HG03354 (cell line): ENCODE measurements at regions not wholly inside any gene's neighbourhood (a gene's known extent, or its start where the extent isn't known, plus 50 kb on each side); places are given as distances from the start of the nearest gene placed in this dataset.
"Not testable (repeated sequence)": the region's sequence is repeated elsewhere in the genome, so short reads cannot be mapped to it uniquely, and the experiment has no call there.

Experiments
- ATAC-seq: cut with Tn5 transposase; IDR thresholded peaks from one replicate; pipeline ENCODE4 v1.9.1; 2021; ENCODE audit warnings: mild to moderate bottlenecking; ENCODE audit not compliant: unreplicated experiment, poor library complexity, severe bottlenecking

DNA sequence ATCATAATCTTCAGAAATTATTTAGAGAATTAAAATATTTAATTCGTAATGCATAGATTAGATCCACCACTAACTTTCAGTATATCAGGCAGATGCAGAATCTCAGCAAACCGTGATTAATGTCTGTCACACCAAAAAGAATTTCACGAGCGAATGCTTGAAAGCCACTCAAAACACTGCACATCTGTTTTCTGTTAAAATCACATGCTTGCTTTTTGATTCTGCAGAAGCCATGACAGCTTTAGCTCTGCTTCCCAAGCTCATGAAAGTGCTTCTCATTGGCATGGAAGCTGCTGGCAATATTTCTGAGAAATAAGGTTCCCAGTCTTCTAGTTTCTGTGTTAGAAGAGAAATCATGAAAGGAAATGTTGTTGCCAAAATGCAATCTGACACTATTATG lies 837.8 kb upstream of the LRRN3 start:
- no peak for ATAC-seq

DNA sequence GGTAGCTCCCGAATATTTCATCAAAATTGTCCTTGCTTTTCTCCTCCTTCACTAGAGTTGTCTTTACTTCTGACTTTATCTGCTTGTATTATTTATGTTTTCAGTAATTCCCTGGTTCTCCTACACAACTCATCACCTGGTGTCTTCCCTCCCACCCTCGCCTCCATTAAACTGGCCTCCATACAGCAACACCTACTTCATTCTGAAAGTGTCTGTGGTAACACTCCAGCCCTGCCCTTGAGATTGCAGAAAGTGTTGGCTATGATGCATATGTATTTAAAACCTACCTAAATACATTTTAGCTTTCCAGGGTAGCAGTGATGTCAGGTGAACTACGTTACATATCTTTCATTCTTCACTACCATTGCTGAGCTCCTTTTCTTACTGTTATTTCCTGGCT lies 833.3 kb upstream of the LRRN3 start:
- no peak for ATAC-seq

DNA sequence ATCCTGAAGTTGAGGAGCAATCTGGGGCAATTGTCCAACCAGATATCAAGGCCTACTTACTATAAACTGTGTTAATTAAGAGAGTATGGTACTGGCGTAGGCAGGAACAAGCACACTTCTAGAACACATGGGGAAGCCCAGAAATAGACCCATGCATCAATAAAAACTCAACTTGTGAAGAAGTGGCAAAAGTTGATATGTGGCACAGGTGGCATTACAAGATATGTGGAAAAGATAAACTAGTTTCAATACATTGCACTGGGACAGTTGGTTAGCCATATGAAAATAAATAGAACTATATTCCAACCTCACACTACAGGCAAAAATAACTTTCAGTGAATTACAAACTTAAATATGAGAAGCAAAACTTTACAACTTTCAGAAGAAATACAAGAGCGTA lies 828.7 kb upstream of the LRRN3 start:
- no peak for ATAC-seq

DNA sequence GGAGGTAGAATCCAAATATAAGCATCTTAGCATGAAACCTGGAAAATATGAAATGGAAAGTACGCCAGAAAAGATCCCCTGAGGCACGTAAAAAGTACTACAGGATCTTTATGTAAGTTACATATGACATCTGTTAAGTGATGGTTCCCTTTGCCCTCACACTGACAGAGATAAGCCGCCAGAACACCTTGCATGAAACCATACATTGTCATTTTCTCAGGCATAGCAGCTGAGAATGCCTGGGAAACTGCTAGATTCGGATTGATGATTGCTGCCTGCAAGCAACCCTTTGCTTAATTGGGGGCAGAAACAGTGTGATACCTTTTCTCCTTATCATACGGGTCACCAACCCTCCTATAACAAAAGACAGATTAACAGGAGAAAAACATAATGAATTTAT lies 826.6 kb upstream of the LRRN3 start:
- no peak for ATAC-seq

DNA sequence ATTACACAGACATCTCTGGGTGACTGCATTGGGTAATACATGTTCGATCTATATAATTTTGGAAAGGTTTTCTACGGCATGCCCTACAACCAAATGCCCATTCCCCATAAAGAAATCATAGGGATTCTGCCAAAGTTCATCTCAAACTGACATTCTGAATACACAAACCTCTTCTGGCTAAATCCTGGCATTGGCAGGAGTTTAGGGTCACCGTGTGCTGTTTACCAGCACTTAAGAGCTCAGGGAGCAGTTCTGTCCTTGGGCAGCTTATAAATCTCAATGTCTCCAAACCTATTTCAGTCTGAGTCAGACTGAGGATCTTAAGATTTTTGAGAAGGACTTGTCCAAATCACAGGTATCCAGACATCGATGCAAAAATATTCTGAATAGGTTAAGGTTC lies 809.6 kb upstream of the LRRN3 start:
- no peak for ATAC-seq

DNA sequence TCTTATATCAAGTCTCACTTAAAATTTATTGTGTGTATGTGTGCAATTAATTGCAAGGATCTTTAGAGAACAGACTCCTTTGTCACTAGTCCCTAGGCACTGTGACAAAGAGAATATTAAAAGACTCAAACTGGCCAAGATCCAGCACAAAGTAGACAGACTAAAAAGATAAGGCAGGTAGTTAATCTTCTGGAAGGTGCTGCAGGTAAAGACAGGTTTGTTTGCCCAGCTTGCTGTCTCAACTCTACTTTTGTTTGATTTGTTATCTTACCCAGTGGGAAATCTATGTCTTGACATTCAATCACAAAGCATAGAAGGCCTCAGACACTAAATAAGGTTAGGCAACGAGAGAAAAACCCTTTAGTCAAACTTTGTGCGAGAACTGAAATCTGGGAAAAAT lies 807.9 kb upstream of the LRRN3 start:
- ATAC-seq, result no peak

DNA sequence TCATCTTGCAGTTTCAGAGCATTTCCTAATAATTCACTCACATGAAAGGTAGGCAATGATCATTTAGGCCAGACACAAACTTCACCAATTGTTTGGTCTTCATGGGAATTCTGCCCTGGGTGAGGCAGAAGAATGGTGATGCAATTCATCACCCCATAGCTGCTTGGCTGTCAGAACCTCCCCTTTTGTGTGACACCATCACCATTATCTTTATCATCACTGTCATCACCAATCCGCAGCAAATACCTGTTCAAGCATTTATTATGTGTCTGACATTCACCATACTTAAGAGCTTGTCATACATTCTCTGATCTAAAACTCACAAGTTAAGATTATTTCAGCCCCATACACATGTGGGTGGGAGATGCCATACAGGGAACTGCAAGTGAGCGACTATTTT lies 799.5 kb upstream of the LRRN3 start:
- ATAC-seq, result no peak

DNA sequence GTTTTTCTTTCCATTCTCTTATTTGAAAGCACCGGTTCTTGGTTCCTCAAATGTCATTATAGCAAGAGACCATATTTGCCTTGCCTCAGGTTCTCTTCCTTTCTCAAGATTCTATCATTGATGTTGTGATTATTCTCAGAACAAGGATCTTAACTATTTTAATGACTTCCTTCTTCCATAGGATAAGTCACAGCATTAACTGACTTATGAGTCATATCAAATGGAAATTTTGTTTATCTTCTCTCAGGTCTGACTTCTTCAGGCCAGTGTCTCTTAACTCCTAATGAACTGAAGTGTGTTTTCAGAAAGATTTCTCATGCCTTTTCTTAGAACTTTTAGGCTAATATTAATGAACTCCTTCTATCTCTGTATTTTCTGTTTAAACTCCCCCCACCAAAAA lies 794.6 kb upstream of the LRRN3 start:
- ATAC-seq, result no peak

DNA sequence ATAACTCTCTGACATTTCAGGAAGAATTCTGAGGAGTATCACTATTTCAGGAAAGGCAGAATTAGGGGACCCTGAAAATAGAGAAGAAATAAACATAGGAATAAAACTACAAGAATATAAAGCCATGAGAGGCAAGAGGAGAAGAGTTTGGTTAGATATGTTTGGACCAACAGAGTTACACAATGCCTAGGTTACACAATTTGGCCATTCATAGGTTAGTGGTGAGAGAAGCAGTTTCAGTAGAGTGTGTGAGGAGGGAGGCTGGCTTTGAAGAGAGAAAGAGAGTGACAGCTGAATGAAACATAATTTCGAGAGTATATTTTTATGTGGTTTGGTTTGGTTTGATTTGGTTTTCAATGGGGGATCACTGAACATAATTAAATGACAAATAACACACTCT lies 783.2 kb upstream of the LRRN3 start:
- ATAC-seq, result no peak

DNA sequence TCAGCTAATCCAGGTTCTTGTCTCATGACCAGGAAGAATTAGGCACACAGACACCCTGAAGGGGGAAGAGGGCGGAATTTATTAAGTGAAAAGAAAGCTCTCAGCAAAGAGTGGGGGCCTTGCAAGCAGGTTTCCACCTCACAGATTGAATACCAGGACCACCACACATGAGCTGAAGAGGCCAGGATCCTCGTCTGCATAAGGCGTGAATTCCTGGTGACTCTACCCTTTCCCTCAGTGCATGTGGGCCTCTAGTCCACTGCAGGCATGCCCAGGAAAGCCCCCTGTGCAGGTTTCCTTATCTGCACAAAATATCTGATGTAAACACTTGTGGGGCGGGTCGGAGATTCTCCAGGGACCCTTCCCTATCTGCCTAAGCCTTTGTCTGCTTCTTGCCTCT lies 782.1 kb upstream of the LRRN3 start:
- no peak for ATAC-seq

DNA sequence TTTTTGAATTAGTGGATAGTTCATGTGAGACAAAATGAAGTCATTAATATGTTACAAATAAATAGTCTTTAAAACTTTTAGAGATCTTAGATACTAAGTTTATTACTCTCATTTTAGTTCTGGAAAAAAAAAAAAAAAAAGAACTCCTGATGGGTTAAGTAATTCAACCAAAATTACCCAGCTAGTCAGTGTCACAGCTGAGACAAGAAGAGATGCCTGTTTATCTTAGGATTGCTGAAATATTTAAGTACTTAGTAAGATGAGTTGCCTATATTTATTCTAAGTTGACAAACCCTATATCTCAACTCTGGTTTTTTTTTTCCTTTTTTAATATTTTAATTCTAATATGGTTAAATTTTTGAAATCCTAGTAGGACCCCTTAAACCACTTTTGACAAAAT lies 781.0 kb upstream of the LRRN3 start:
- no peak for ATAC-seq

DNA sequence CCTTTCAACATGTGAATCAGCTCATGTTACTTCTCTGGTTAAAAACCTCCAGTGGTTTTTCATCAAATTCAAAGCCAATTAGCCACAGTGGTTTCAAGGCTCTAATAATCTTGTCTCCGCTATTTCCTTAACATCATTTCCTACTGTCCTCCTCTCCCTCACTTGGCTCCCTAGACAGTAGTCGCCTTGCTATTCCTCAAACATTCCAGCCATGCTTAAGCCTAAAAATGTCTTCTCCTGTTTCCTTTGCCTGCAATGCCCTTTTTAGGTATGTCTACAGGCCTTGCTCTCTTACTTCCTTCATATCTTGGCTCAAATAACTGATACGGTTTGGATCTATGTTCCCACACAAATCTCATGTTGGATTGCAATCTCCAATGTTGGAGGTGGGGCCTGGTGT lies 779.4 kb upstream of the LRRN3 start:
- no peak for ATAC-seq

DNA sequence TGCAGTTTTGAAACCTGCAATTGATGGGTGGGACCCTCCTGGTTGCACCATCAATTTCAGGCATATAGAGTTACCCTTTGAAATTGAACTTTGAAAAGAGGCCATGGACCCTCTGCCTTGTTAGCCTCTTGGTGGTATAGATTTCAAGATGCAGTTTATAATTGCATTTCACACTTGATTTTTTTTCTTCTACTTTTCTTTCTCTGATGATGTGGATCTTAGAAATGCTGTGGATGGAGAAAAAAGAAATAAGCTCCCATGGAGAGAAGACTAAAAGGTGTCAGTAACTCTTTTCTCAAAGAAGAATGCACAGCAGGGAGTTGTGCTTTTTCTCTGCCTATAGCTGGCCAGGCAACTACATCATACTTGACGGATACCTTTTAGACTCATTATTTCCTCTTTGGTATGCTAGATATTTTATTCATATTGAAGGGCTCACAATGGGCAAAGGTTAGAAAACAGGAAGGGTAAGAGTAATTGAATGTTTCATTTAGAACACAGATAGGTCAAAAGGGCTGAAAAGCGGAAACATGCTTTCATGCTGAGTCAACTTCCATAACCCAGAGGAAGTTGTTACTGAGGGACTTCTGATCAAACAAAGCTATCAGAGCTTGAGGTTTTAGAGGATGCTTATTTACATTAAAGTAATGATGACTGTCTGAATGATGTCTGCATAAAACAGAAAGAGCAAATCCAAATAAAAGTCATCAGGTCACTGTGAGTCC lies 773.2 kb upstream of the LRRN3 start:
- no peak for ATAC-seq

DNA sequence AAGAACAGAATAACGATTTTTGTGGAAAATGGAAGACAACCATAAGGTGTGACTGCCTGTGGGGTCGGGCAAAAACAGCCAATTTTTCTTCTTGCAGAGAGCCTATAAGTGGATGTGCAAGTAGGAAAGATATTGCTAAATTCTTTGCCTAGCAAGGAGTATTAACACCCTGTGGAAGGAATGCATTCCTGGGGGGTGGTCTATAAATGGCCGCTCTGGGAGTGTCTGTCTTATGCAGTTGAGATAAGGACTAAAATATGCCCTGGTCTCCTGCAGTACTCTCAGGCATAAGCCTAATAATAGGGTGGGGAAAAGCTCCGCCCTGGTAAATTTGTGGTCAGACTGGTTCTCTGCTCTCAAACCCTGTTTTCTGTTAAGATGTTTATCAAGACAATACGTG lies 770.6 kb upstream of the LRRN3 start:
- not testable (repeated sequence) for ATAC-seq

DNA sequence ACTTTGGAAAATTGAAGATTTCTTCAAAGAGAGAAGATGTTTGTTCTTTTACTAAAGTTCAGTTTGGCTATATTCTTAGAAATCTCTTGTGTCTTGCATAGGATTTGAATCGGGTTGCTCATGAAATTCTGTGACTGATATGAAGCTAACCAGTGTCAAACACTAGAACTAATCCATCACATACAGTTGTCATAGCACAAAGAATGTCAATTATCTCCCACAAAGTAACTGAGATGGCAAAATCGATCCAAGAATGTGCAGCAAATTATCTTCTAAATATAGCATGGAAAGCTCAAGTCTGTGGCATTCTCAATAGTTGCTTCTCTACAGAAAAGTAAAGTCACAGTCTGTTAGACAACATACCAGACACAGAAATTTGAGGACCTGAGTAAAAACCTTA lies 768.1 kb upstream of the LRRN3 start:
- no peak for ATAC-seq

DNA sequence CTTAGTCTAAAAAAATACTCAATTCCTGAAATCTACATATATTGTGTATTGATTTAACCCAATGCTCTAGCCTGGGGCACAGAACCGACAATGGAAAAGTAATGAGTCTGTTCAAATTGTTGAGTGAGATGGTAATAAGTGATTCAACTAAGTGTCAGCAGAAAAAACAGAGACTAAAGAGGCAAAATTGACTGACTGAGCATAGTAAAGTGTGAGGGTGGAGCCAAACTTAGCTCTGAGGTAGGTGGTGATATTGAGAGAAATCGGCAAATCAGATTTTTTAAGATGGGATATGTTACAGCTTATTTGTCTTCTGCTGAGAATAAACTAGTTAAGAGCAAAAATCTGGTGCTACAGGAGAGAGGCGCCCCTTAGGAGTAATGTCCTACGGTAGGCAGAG lies 764.0 kb upstream of the LRRN3 start:
- no peak for ATAC-seq

DNA sequence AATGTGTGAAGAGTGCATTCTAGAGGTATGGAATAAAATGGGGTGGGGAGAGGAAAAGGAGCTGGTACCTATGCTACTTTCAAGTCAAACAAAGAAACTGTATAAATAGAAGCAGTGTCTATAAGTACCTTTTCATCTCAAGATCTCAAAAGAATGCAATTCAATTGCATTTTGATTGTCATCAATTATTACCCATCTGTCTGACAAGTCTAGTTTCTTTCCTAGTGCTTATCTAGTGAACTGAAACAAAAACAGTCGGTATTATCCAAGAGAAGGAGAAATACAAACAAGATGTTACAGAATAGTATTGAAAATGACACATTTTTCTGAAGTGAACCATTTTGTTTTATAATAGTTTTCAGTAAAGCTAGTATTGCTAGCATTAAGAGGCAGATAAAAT lies 754.5 kb upstream of the LRRN3 start:
- ATAC-seq, result no peak

DNA sequence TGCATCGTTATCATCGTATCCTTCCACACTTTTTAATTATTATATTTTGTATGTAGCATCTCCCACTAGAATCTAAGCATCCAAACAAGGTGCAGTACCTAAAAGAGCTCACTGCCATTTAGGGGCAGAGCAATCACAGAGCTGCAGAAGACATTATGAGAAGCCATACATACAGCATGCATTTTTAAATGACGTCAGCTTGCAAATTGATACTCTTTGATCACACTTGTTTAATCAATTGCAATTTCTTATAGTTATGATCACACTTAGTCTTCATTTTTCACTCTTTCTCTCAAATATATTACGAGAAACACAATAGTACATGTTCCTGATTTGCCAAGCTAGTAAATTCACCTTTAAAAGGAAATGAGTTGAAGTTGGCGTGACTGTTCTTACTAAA lies 753.3 kb upstream of the LRRN3 start:
- ATAC-seq, result no peak

DNA sequence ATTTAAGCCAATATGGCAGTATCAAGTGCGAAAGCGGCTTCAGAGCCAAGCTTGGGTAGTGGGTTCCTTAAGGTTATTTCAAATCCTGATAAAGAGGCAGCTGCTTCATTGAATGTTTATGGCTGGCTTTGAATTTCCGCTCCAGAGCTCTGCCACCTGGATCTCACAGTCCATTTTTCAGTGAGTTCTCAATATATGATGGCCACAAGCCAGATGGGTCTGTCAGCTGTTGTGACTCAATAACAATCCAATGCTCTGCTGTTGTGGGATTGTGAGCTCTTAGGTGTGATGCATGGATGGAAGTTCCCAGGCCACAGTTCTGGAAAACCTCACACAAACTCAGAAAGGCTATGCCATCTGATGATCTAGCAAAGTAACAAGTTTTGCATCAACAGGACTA lies 743.8 kb upstream of the LRRN3 start:
- no peak for ATAC-seq

DNA sequence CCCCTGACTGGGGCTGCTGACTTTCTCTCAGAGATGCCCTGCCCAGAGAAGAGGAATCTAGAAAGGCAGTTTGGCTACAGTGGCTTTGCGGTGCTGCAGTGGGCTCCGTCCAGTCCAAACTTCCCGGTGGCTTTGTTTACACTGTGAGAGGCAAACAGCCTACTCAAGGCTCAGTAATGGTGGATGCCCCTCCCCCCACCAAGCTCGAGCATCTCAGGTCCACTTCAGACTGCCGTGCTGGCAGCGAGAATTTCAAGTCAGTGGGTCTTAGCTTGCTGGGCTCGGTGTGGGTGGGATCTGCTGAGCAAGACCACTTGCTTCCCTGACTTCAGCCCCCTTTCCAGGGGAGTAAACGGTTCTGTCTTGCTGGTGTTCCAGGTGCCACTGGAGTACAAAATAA lies 734.5 kb upstream of the LRRN3 start:
- no peak for ATAC-seq

DNA sequence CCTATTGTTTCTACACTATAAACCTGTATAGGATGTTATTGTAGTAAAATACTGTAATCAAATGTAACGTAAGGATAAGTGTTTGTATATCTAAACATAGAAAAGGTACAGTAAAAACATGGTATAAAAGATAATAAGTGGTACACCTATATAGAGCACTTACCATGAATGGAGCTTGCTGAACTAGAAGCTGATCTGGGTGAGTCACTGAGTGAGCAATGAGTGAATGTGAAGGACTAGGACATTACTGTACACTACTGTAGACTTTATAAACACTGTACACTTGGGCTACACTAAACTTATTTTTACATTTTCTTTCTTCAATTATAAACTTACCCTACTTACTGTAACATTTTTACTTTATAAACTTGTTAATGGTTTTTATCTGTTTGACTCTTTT lies 732.9 kb upstream of the LRRN3 start:
- no peak for ATAC-seq

DNA sequence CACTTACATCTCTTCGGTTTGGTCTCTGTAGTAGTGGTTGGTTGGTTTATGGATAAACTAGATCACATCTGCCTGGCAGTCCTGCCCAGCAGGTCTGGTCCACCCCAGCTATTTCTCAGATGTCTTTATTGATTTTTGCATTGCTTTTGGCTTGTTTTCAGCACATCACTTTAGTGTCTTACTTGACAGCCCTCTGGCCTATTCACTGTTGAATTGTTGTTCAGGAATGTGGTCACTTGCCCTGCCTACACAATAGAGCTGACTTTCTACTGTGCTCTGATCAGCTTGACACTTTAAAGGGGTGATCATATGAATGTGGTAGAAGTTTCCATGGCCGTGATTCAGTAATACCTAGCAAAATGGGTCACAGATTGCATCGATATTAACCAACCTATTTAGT lies 719.2 kb upstream of the LRRN3 start:
- ATAC-seq, result no peak
